RKO (cell line): ENCODE measurements at regions not wholly inside any gene's neighbourhood (a gene's known extent, or its start where the extent isn't known, plus 50 kb on each side); places are given as distances from the start of the nearest gene placed in this dataset.
A peak's percentile ranks its signal among the peaks of the same experiment; 100 is the strongest.
"Not testable (repeated sequence)": the region's sequence is repeated elsewhere in the genome, so short reads cannot be mapped to it uniquely, and the experiment has no call there.

Experiments used
- DNase-seq: peaks from one replicate; pipeline ENCODE4 v3.0.0-alpha.2; 2016; ENCODE audit warnings: low spot score

DNA sequence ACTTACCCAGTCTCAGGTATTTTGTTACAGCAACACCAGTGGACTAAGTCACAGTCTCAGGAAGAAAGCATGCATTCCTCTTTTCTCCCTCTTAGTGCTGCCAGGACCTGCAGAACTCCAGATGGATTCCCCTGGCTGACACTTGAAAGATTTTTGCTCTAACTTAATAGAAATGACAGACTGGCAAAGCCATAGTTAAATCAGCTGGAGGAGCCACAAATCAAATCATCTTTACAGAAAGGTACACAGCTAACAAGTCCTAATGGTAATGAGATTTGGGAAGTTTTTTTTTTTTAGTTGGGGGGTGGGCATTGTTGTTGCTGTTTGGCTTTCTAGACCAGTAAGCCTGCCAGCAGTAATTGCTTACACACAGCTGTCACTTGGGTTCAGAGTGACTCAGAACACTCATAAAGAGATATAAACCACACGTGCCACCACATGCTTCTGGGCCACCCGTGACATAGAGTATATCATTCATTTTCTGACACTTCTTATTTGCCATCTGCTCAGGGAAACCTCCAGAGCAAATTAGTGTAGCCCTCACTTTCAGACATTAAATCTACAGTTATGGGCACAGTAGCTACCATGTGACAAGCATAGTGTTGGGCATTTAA is 72.4 kb downstream of the FH start:
- DNase-seq: no peak

DNA sequence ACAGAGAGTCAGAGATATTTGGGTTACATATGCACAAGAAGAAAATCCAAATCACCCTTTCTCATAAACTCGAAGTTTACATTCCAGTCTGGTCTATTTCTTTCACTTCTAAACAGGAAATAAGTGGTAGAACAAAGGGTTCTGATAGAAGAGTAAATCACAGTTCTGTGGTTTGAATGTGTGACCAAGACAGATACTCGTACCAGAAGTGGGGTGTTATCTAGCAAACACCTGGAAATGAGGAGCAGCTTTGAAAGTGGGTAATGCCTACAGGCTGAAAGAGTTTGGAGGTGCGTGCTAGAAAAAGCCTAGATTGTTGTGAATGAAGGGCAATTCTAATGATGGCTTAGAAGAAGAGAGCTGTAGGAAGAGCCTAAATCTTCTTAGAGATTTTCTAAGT is 74.7 kb downstream of the FH start:
- no peak for DNase-seq

DNA sequence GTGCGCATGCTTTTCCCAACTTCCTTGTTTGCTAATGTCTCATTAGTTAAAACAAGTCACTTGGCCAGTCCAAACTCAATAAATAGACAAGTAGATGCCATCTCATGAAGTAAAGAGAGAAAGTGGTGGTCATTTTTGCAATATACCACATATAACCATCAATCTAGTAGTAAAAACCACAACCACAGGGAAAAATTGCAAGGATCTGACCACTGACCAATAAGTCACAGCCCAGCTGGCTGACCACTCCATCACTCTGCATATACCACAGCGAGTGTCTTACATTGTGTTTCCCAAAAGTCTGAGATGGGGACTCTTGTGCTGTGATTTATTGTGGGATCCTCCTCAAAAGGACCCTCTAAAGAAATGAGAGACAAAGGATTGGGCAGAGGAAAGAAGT is 76.0 kb downstream of the FH start:
- no peak for DNase-seq

- DNase-seq: no peak
Measured at GRCh38 chr1:241442686-241443085, 76.9 kb downstream of the FH start.

GRCh38 chr1:241440904-241441303 is 78.7 kb downstream of the FH start:
- DNase-seq: no peak

DNA sequence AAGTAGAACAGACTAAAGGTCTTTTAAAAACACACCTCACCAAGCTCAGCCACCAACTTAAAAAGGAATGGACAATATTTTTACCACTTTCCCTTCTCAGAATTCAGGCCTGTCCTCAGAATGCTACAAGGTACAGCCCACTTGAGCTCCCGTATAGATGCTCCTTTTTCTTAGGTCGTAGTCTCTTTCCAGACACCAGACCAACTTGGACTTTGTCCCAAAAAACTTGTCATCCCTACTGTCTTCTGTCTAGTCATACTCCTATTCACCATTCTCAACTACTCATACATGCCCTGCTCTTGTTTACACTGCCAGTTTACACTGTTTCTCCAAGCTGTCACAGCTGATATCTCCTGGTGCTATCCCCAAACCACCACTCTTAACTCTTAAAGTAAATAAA is 80.9 kb downstream of the FH start:
- not testable (repeated sequence) for DNase-seq

DNA sequence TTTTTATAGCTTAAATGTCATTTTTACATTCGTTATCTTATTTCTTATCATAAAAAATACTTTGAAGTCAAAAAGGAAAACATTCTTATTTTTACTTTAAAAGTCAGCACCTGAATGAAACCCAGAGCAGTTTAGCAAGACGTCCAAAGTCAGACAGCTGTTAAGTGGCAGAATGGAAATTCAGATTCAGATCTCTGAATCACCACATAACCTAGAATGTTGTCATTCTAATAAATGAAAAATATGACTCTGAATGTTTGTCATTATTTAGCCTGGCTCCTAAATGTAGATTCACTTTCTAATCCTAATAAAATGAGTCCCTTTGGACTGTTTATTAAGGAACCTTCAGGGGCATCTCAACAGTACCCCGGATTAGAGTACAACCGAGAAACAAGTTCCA is 75.2 kb upstream of the RGS7 start:
- DNase-seq: no peak

DNA sequence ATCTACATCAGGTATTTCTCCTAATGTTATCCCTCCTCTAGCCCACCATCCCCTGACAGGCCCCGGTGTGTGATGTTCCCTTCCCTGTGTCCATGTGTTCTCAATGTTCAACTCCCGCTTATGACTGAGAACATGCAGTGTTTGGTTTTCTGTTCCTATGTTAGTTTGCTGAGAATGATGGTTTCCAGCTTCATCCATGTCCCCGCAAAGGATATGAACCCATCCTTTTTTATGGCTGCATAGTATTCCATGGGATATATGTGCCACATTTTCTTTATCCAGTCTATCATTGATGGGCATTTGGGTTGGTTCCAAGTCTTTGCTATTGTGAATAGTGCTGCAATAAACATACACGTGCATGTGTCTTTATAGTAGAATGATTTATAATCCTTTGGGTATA is 68.1 kb upstream of the RGS7 start:
- DNase-seq: not testable (repeated sequence)

GRCh38 chr1:241424480-241424971 is 67.5 kb upstream of the RGS7 start:
- DNase-seq: no peak

DNA sequence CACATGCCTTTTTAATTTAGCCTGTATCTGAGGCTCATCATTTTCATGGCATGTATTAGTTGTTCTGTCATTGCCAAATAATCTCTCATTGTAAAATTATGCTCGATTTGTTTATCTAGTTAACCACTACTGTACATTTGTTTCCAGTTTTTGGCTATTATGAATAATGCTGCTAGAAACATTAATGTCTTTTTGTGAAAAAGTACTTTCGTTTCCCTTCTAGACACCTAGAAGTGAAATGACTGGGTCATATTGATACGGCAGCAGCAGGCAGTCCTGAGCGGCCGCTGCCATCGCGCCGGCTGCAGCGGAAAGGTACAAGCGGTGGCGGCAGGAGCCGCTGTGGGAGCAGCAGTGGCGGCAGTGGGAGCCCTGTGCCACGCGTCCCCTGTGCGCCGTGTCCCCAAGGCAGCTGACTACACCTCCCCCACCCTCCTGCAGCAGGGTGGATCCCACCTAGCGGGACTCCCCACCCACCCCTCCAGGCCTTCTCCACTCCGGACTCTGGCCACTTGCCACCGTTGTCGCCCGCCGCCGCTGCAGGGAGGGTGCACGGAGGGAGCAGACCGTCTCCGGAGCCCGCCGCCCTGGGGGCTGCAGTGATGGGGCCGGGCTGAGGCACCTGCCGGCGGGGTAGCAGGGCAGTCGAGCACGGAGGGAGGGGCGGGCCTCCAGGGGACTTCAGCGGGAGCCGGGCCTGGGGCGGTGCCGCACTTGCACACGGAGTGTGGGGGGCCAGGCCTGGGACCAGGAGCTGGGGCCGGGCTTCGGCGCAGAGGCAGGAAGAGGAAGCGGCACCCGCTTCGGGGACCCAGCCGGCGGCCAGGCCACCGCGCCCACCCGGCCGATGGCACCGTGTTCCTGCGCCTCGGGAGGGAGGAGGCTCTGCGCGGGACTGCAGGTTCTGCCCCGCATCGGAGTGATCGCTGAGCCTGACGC is 66.8 kb upstream of the RGS7 start:
- DNase-seq: no peak

GRCh38 chr1:241422470-241422869 is 65.5 kb upstream of the RGS7 start:
- no peak for DNase-seq

DNA sequence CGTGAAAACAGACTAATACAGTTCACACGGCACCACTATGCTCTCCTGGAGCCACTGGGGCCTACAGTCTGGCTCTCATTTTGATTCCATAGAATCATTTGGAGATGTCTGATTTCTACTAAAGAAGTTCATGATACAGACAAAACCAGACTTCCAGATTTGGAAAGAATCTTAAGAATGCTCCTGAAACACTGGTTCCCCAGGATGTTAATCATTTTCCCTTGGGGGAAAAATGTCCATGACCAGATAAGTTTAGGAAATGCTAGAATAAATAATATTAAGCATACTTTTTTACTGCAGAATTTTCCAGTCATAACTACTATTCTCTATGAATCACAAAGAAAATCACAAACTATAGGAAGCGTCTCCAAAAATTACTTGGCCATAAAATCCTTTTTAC is 63.0 kb upstream of the RGS7 start:
- DNase-seq: no peak

- DNase-seq: no peak
Measured at GRCh38 chr1:241417258-241417657, 60.3 kb upstream of the RGS7 start.

GRCh38 chr1:241413974-241414373 is 57.0 kb upstream of the RGS7 start:
- no peak for DNase-seq

GRCh38 chr1:241413386-241413785 is 56.4 kb upstream of the RGS7 start:
- peak; percentile 66 for DNase-seq

GRCh38 chr1:241412646-241413045 is 55.6 kb upstream of the RGS7 start:
- DNase-seq: no peak

- no peak for DNase-seq
Measured at GRCh38 chr1:241411776-241412338, 54.9 kb upstream of the RGS7 start.

DNA sequence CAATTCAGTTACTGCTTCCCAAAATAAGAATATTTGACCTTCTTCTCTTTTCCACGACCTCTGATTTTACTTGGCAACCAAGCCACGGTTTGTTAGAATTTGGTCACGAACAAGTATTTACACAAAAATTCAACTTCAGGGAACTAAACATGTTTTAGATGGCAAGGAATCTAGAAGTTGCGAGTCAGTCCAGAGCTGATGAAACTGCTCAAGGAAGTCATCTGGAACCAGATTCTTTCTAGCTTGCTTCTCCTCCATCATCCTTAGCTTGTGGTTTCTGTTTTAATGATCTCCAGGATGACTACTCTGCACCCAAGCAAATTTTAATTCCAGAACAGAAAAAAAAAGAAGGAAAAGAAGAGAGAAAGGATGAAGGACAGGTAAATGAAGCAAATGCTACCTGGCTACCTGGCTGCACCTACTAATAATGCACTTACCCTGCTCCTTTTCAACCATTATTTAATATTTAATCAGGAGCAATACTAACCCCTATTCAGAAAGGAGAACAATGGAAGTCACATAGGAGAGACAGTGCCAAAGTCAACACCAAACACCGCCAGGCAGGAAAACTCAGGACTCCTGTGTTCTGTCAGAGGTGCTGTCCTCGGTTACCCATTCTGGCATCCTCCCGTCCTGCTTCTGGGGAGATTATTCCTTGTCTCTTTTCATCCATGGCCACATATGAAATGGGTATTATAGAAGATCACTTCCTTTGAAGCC is 54.2 kb upstream of the RGS7 start:
- DNase-seq: no peak

DNA sequence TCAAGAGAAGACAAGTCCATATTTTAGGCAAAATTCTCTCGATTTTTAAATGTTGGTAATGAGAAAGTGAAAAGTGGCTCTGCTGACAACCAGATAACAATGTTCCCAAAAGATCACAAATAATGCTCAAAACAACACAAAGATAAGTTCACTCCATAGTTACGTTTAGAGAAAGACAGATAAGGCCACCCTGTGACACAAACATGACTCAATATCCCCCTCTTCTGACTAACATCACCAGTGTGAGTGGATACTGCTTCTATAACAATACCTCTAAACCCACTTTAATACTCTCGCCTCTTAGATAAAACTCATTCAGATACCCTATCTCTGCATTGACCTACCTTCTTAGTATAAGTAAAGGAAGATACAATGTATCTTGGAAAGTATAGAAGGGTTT is 51.2 kb upstream of the RGS7 start:
- DNase-seq: peak; percentile 40
